ENCODE measurements at regions not wholly inside any gene's neighbourhood (a gene's known extent, or its start where the extent isn't known, plus 50 kb on each side); places are given as distances from the start of the nearest gene placed in this dataset.
"Not testable (repeated sequence)": the region's sequence is repeated elsewhere in the genome, so short reads cannot be mapped to it uniquely, and the experiment has no call there.

- no peak for DNase-seq
These were observed 285.0 kb downstream of the KCNJ2 start for GRCh38 chr17:70454377-70454776.

- no peak for DNase-seq
These were observed 285.6 kb downstream of the KCNJ2 start for GRCh38 chr17:70454908-70455307.

GRCh38 chr17:70464995-70465394 lies 295.7 kb downstream of the KCNJ2 start:
- no peak for DNase-seq

DNA sequence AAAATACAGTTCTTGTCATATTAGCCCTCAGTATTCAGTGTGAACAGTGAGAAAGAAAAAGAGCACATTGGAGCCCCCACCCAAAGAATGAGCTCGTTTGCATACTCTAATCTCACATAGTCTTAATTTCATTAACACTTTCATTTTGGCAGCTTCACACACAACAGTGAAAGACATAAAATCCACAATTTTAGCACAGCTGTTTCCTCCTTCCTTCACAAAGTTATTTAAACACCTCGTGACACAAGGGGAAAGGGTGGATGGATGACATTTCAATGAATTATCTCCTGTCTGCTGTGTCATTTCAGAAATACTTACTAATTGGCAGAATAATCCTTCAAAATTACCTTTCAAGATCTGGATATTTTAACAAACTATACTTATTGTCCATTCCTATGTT lies 299.3 kb downstream of the KCNJ2 start:
- DNase-seq = no peak

- no peak for DNase-seq
These were observed 303.7 kb downstream of the KCNJ2 start for GRCh38 chr17:70473049-70473448.

DNA sequence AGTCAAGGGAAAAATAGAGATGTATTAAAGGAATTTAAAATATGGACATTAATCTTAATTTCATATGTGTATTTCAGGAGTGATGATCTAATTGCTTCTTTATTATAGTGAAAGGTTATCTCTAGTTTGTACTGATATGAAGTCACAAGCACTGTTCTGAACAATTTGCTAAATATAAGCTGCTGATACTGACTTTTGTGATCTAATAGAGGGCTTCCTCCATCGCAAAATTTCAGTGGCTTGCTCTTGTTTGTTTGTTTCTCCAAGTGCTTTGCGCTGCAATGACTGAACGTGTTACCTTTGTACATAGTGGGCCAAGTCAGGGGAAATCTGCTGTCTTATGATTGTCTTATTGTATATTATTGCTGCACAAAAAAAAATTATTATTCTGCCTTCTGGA lies 307.0 kb downstream of the KCNJ2 start:
- DNase-seq = no peak

GRCh38 chr17:70478902-70479301 lies 309.6 kb downstream of the KCNJ2 start:
- no peak for DNase-seq

- no peak for DNase-seq
These were observed 310.4 kb downstream of the KCNJ2 start for GRCh38 chr17:70479779-70480178.

GRCh38 chr17:70483624-70484023 lies 314.3 kb downstream of the KCNJ2 start:
- DNase-seq = no peak

DNA sequence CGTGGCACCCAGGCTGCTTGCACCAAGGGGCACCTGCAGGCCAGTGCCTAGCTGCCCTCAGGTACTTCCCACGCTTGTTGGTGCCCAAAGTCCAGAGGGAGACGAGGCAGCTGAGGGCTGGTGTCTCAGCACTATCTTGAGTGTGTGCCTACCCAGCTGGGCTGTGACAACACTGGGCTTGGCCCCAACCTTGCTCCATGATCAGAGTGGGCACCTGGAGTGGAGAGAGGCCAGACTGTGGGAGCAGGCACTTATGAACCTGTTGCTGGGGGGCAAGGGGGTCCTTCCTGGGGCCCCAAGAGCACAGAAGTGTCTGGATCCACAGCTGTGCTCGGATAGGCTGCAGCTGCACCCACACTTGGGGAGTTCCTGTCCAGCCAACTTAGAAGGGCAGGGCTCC lies 314.7 kb downstream of the KCNJ2 start:
- no peak for DNase-seq

DNA sequence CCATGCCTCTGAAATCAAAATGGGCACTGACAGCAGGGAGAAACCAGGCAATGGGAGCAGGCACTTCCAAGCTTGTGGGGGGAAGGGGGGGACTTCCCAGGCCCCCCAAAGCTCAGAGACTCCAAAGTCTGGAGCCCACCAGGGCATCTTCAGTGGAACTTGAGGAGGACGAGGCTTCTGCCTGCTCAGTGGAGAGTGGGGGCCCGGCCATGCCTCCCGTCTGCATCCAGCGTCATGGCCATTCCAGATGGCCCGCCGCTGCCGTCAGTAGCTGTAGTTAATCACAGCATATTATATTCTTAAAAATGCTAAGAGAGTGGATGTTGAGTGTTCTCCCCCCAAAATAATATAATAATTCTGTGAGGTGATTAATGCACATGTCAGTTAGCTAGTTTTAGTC lies 315.2 kb downstream of the KCNJ2 start:
- DNase-seq = no peak

DNA sequence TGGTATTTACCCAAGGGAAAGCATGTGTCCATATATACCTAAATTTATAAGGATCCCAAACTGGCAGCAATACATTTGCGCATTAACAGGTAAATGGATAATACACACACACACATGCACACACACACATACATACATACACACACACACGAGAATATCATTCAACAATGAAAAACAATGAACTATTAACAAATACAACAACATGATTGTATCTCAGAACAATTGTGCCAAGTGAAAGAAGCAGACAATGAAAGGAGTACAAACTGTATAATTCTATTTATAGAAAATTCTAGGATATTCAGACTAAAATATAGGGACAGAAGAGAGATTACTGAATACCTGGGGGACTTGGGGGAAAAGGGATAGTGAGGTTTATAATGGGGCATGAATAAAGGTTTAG lies 323.0 kb downstream of the KCNJ2 start:
- no peak for DNase-seq

DNA sequence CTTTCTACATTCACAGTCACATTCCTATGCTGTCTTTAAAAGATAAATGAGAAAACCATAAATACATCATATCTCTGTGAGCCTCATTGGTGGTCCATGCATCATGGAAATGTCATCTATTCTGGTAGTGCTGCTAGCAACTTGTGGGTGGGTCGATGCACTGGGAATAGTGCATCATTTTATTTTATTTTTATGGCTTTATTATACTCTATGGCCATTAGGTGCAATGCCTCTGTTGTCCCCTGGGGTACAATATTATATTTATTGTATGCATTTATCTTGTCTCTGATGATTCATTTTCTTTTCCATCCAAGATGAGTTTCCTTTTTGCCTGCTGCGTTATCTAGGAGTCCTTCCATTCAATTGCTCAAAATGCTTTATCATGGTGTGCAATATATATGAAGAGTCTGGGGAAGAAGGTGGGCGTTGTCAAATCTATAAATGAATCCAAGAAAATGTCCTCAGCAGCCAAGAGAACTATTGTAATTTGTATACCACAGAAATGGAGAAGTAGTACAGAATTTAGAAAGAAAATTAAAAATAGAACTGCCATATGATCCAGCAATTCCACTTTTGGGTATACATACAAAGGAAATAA lies 324.0 kb downstream of the KCNJ2 start:
- DNase-seq = no peak

DNA sequence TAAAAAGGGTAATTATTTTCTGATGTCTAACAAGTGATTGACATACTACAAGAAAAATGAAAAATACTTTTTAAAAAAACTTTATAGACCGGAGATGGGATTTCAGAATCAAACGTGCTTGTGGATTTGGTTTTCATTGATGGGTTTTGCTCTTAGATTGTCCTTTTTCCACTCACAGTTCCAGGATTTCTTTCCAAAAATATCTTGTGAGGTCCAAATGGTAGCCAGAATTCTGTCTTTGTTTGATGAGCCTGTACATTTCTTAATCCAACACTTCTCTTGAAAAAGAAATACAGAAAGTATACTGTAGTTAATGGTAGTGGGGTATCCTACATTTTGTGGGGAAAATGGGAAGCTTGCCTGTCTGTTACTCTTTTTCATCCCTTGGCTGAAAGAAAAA lies 329.3 kb downstream of the KCNJ2 start:
- DNase-seq = no peak

- no peak for DNase-seq
These were observed 329.9 kb downstream of the KCNJ2 start for GRCh38 chr17:70499067-70499786.

DNA sequence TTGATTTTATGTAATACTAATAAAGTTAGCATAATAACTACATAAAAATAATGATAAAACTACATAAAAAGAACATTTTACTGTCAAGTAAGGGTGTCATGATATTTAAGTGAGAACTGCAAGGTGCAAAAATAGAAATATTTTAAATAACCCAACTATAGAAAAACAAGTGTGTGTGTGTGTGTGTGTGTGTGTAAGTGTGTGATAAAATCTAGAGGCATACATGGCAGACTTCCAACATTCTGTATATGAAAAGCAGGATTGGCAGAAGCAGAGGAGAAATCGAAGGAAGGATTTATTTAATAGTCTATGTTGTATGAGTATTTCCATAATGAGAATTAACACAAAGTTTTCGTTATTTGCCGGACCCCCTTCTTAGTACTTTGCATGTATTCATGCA lies 334.1 kb downstream of the KCNJ2 start:
- no peak for DNase-seq

DNA sequence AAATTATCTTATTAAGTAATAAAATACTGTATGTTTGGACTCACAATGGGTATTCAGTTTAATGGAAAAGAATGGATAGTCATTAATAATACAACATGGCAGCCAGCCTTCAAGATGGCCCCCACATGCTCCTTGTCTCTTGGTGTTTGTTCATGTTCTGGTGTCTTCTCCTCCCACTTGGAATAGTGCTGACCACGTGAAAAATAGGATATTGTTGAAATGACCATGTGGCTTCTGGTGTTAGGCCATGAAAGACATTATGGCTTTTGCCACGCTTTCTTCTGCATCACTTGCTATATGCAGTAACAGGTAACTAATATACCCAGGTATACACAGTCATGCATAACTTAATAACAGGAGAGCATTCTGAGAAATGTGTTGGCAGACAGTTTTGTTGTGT lies 341.0 kb downstream of the KCNJ2 start:
- DNase-seq = no peak

GRCh38 chr17:70517816-70518215 lies 348.5 kb downstream of the KCNJ2 start:
- DNase-seq = no peak

DNA sequence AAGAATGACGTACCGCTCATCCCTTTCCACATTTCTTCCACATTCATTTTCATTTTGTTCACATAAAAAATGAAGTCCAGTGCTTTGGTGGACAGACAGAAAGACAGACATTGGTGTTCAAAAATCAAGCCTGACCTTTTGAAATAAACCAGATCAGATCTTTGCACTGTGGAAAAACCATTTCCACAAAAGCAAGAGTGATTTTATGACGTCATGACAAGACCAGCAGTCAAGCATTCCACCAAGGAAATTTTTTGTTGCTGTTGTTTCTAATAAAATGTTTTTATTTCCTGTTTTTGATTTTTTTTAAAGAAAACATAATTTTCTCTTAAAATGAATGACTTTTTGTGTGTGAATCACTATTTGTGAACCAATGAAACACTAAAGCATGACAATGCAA lies 350.0 kb downstream of the KCNJ2 start:
- DNase-seq = no peak

DNA sequence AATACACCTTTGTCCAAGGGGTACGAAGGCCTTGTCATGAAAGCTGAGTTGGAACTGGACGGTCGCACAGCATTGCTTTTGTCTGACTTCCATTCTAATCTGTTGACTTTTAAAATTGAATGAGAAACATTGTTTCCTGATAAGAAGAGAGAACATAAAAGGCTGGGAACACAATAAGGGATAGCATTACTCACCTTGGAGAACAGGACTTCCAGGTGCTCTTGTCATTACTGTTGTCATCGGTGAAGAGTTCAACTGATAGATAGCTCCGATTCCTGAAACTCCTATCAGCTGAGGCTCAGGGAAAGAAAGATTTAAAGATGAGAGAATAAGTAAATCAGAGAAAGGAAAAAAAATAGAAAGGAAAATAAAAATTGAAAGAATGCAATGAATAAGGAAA lies 351.1 kb downstream of the KCNJ2 start:
- DNase-seq = no peak

- DNase-seq = no peak
These were observed 351.6 kb downstream of the KCNJ2 start for GRCh38 chr17:70520956-70521355.

DNA sequence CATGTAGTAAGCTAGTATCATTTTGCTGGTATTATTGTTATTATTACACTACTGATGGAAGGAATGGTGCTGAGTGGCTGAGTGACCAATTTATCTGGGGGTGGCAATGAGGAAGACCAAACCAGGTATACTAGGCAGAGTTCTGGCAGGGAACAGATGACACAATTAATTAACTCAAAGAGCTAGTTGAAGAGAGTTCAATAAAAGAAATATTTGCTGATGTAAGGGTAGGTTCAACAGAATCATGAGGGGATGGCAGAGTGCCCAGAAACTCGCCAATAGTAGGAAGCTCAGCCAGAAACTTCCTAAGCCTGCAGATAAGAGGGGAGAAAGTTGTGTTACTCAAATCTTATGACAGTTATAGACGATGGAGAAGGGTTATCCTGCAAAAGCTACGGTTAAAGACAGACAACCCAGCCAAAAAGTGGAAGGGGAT lies 352.5 kb downstream of the KCNJ2 start:
- DNase-seq = no peak

GRCh38 chr17:70523426-70523825 lies 354.1 kb downstream of the KCNJ2 start:
- no peak for DNase-seq

DNA sequence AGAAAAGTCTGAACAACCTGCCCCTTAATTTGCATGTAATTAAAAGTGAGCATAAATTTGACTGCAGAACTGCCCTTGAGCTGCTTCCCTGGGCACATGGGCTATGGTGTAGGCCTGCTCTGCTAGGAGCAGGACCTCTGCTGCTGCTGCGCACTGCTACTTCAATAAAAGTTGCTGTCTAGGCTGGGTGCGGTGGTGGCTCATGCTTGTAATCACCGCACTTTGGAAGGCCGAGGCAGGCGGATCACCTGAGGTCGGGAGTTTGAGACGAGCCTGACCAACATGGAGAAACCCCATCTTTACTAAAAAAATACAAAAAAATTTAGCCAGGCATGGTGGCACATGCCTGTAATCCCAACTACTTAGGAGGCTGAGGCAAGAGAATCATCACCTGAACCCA lies 355.7 kb downstream of the KCNJ2 start:
- not testable (repeated sequence) for DNase-seq

- no peak for DNase-seq
These were observed 356.6 kb downstream of the KCNJ2 start for GRCh38 chr17:70525961-70526360.
